CD4-positive, alpha-beta T cell treated with Interleukin-17A for 4 hours (primary cell): ENCODE measurements at regions not wholly inside any gene's neighbourhood (a gene's known extent, or its start where the extent isn't known, plus 50 kb on each side); places are given as distances from the start of the nearest gene placed in this dataset.

Experiments
- DNase-seq: peaks from one replicate; pipeline ENCODE4 v3.0.0-alpha.2; 2020; ENCODE audit warnings: mixed read lengths

- no peak for DNase-seq
Measured at GRCh38 chr17:70606086-70606485, 436.8 kb downstream of the KCNJ2 start.

- no peak for DNase-seq
Measured at GRCh38 chr17:70608193-70608592, 438.9 kb downstream of the KCNJ2 start.

GRCh38 chr17:70608957-70609356 is 439.6 kb downstream of the KCNJ2 start:
- no peak for DNase-seq

- no peak for DNase-seq
Measured at GRCh38 chr17:70609566-70609965, 440.2 kb downstream of the KCNJ2 start.

GRCh38 chr17:70610161-70610560 is 440.8 kb downstream of the KCNJ2 start:
- DNase-seq: no peak

GRCh38 chr17:70613681-70614080 is 444.3 kb downstream of the KCNJ2 start:
- no peak for DNase-seq

GRCh38 chr17:70615831-70616230 is 446.5 kb downstream of the KCNJ2 start:
- no peak for DNase-seq

- DNase-seq: no peak
Measured at GRCh38 chr17:70618641-70619040, 449.3 kb downstream of the KCNJ2 start.

- DNase-seq: no peak
Measured at GRCh38 chr17:70621566-70621965, 452.2 kb downstream of the KCNJ2 start.

- no peak for DNase-seq
Measured at GRCh38 chr17:70622368-70623260, 453.3 kb downstream of the KCNJ2 start.

- DNase-seq: no peak
Measured at GRCh38 chr17:70624211-70624610, 454.9 kb downstream of the KCNJ2 start.

GRCh38 chr17:70629902-70630301 is 460.6 kb downstream of the KCNJ2 start:
- DNase-seq: no peak

- peak; percentile 3 for DNase-seq
Measured at GRCh38 chr17:70636517-70637133, 467.3 kb downstream of the KCNJ2 start.

- no peak for DNase-seq
Measured at GRCh38 chr17:70642059-70642458, 472.7 kb downstream of the KCNJ2 start.

GRCh38 chr17:70644096-70644495 is 474.8 kb downstream of the KCNJ2 start:
- no peak for DNase-seq

GRCh38 chr17:70646673-70647072 is 477.3 kb downstream of the KCNJ2 start:
- no peak for DNase-seq

- no peak for DNase-seq
Measured at GRCh38 chr17:70648166-70648565, 478.8 kb downstream of the KCNJ2 start.

- no peak for DNase-seq
Measured at GRCh38 chr17:70653850-70654249, 484.5 kb downstream of the KCNJ2 start.

- DNase-seq: no peak
Measured at GRCh38 chr17:70654706-70655105, 485.4 kb downstream of the KCNJ2 start.

GRCh38 chr17:70655176-70655958 is 486.0 kb downstream of the KCNJ2 start:
- DNase-seq: no peak

GRCh38 chr17:70658317-70658716 is 489.0 kb downstream of the KCNJ2 start:
- DNase-seq: no peak

GRCh38 chr17:70658840-70659239 is 489.5 kb downstream of the KCNJ2 start:
- no peak for DNase-seq
